Neural cell (in vitro differentiated cells): ENCODE measurements at regions not wholly inside any gene's neighbourhood (a gene's known extent, or its start where the extent isn't known, plus 50 kb on each side); places are given as distances from the start of the nearest gene placed in this dataset.

ENCODE experiments used
- CTCF ChIP-seq: fragments of 450-650 bp; IDR thresholded peaks from 2 replicates; pipeline ENCODE4 v1.5.1; 2014; ENCODE audit warnings: antibody characterized with exemption, mild to moderate bottlenecking, moderate library complexity; ENCODE audit not compliant: poor library complexity, severe bottlenecking
- MXI1 ChIP-seq: fragments of 450-650 bp; conservative IDR thresholded peaks from 2 replicates; pipeline ENCODE4 v1.6.1; 2014; ENCODE audit warnings: antibody characterized with exemption, mild to moderate bottlenecking; ENCODE audit not compliant: poor library complexity, severe bottlenecking
- REST ChIP-seq: IDR thresholded peaks from 2 replicates; pipeline ENCODE4 v1.6.1; 2012; ENCODE audit warnings: borderline replicate concordance
- TAF1 ChIP-seq: IDR thresholded peaks from 2 replicates; pipeline ENCODE4 v1.6.1; 2012; ENCODE audit warnings: low read depth

- TF ChIP-seq TAF1 (no peak), CTCF (no peak), MXI1 (no peak), REST (no peak)
These were observed 265.7 kb upstream of the HS6ST1 start for GRCh38 chr2:128584296-128584890.
